SK-N-SH treated with all-trans-retinoic acid at 6 μM for 48 hours (cell line): ENCODE measurements at regions not wholly inside any gene's neighbourhood (a gene's known extent, or its start where the extent isn't known, plus 50 kb on each side); places are given as distances from the start of the nearest gene placed in this dataset.

Source experiments
- ATAC-seq: fragments of 200-7000 bp; cut with Tn5 transposase; 3 replicates; pipeline ENCODE4 v1.9.1; 2020; ENCODE audit warnings: mild to moderate bottlenecking, moderate library complexity
- ARNTL ChIP-seq: fragments of 450-650 bp; formaldehyde crosslinking; IDR thresholded peaks from 2 replicates; pipeline ENCODE4 v1.5.0; 2020; ENCODE audit warnings: low read depth, mild to moderate bottlenecking, moderate library complexity, borderline replicate concordance
- BACH2 ChIP-seq: fragments of 250-450 bp; sonication (Bioruptor Pico); IDR thresholded peaks from 2 replicates; pipeline ENCODE4 v1.9.0; 2021; ENCODE audit warnings: mild to moderate bottlenecking, borderline replicate concordance
- CREB5 ChIP-seq: fragments of 250-450 bp; sonication (Bioruptor Pico); IDR thresholded peaks from 2 replicates; pipeline ENCODE4 v1.5.1; 2020; ENCODE audit warnings: low read depth, mild to moderate bottlenecking, moderate library complexity
- CSRNP3 ChIP-seq: fragments of 250-450 bp; sonication (Bioruptor Pico); IDR thresholded peaks from 2 replicates; pipeline ENCODE4 v1.5.1; 2021; ENCODE audit warnings: mild to moderate bottlenecking, moderate library complexity
- ESRRG ChIP-seq: fragments of 250-450 bp; sonication (Bioruptor Pico); IDR thresholded peaks from 2 replicates; pipeline ENCODE4 v1.6.1; 2021; ENCODE audit warnings: mild to moderate bottlenecking
- GLIS3 ChIP-seq: fragments of 250-450 bp; sonication (Bioruptor Pico); IDR thresholded peaks from 2 replicates; pipeline ENCODE4 v1.5.0; 2020; ENCODE audit warnings: mild to moderate bottlenecking, moderate library complexity
- ISL1 ChIP-seq: fragments of 250-450 bp; sonication (Bioruptor Pico); IDR thresholded peaks from 2 replicates; pipeline ENCODE4 v2.1.2; 2022; ENCODE audit warnings: mild to moderate bottlenecking, moderate library complexity
- OSR1 ChIP-seq: fragments of 250-450 bp; sonication (Bioruptor Pico); IDR thresholded peaks from 2 replicates; pipeline ENCODE4 v1.8.0; 2022; ENCODE audit warnings: moderate library complexity, mild to moderate bottlenecking, inconsistent platforms
- PATZ1 ChIP-seq: fragments of 250-450 bp; sonication (Bioruptor Pico); IDR thresholded peaks from 2 replicates; pipeline ENCODE4 v1.8.0; 2020; ENCODE audit warnings: mild to moderate bottlenecking, moderate library complexity, borderline replicate concordance
- POU6F1 ChIP-seq: fragments of 250-450 bp; sonication (Bioruptor Pico); IDR thresholded peaks from 2 replicates; pipeline ENCODE4 v1.8.0; 2021; ENCODE audit warnings: low read depth, mild to moderate bottlenecking, moderate library complexity, borderline replicate concordance
- PPARA ChIP-seq: fragments of 250-450 bp; sonication (Bioruptor Pico); IDR thresholded peaks from 2 replicates; pipeline ENCODE4 v1.5.0; 2020; ENCODE audit warnings: mild to moderate bottlenecking, borderline replicate concordance
- RARB ChIP-seq: fragments of 250-450 bp; sonication (Bioruptor Pico); IDR thresholded peaks from 2 replicates; pipeline ENCODE4 v1.8.0; 2021; ENCODE audit warnings: mild to moderate bottlenecking, moderate library complexity
- SNAI2 ChIP-seq: fragments of 250-450 bp; sonication (Bioruptor Pico); IDR thresholded peaks from 2 replicates; pipeline ENCODE4 v1.5.0; 2020; ENCODE audit warnings: mild to moderate bottlenecking, moderate library complexity
- TCF4 ChIP-seq: fragments of 250-450 bp; sonication (Bioruptor Pico); IDR thresholded peaks from 2 replicates; pipeline ENCODE4 v1.8.0; 2021; ENCODE audit warnings: mild to moderate bottlenecking, moderate library complexity, borderline replicate concordance
- TOX ChIP-seq: fragments of 250-450 bp; sonication (Bioruptor Pico); IDR thresholded peaks from 2 replicates; pipeline ENCODE4 v1.8.0; 2021; ENCODE audit warnings: mild to moderate bottlenecking, moderate library complexity, borderline replicate concordance
- ZC3H10 ChIP-seq: fragments of 250-450 bp; sonication (Bioruptor Pico); IDR thresholded peaks from 2 replicates; pipeline ENCODE4 v1.5.1; 2021; ENCODE audit warnings: mild to moderate bottlenecking, moderate library complexity
- ZFP3 ChIP-seq: fragments of 250-450 bp; sonication (Bioruptor Pico); IDR thresholded peaks from 2 replicates; pipeline ENCODE4 v1.5.0; 2020; ENCODE audit warnings: mild to moderate bottlenecking, moderate library complexity
- ZFP30 ChIP-seq: fragments of 450-650 bp; formaldehyde crosslinking; IDR thresholded peaks from 2 replicates; pipeline ENCODE4 v1.5.0; 2022; ENCODE audit warnings: mild to moderate bottlenecking, moderate library complexity
- ZNF565 ChIP-seq: fragments of 450-650 bp; formaldehyde crosslinking; conservative IDR thresholded peaks from 2 replicates; pipeline ENCODE4 v1.5.0; 2020; ENCODE audit warnings: low read depth, mild to moderate bottlenecking, moderate library complexity
- ZNF70 ChIP-seq: fragments of 450-650 bp; formaldehyde crosslinking; IDR thresholded peaks from 2 replicates; pipeline ENCODE4 v1.5.0; 2020; ENCODE audit warnings: mild to moderate bottlenecking, moderate library complexity
- ZNF8 ChIP-seq: fragments of 450-650 bp; formaldehyde crosslinking; IDR thresholded peaks from 2 replicates; pipeline ENCODE4 v1.5.0; 2020; ENCODE audit warnings: mild to moderate bottlenecking, moderate library complexity

GRCh38 chr19:7418596-7418995 is 69.9 kb downstream of the ARHGEF18 start:
- ATAC-seq = no peak
- TF ChIP-seq TOX (no peak), CSRNP3 (CRISPR knock-in tag) (no peak), TCF4 (no peak), GLIS3 (CRISPR knock-in tag) (no peak), ZNF565 (CRISPR knock-in tag) (no peak)

- TF ChIP-seq BACH2 (CRISPR knock-in tag) (no peak), GLIS3 (CRISPR knock-in tag) (no peak), PPARA (CRISPR knock-in tag) (no peak), TCF4 (no peak), POU6F1 (CRISPR knock-in tag) (no peak), CSRNP3 (CRISPR knock-in tag) (no peak), CREB5 (CRISPR knock-in tag) (no peak), ZFP3 (no peak), ZC3H10 (CRISPR knock-in tag) (no peak), PATZ1 (CRISPR knock-in tag) (no peak), SNAI2 (no peak), TOX (no peak), ARNTL (CRISPR knock-in tag) (no peak)
- no peak for ATAC-seq
Measured at GRCh38 chr19:7419153-7419552, 69.7 kb downstream of the PEX11G start.

GRCh38 chr19:7419777-7420439 is 68.9 kb downstream of the PEX11G start:
- no peak for TF ChIP-seq ZNF70 (CRISPR knock-in tag)
- TF ChIP-seq ZFP3 = no peak
- TF ChIP-seq ZNF8 (CRISPR knock-in tag) = no peak
- TF ChIP-seq RARB = no peak
- no peak for TF ChIP-seq ISL1 (CRISPR knock-in tag)
- no peak for TF ChIP-seq ARNTL (CRISPR knock-in tag)
- TF ChIP-seq OSR1 = no peak
- no peak for TF ChIP-seq ESRRG (CRISPR knock-in tag)
- no peak for TF ChIP-seq SNAI2
- TF ChIP-seq PATZ1 (CRISPR knock-in tag) = no peak
- TF ChIP-seq ZNF565 (CRISPR knock-in tag) = no peak
- TF ChIP-seq ZFP30 (CRISPR knock-in tag) = no peak
- no peak for TF ChIP-seq TOX
- no peak for TF ChIP-seq CREB5 (CRISPR knock-in tag)
- TF ChIP-seq TCF4 = no peak
- TF ChIP-seq BACH2 (CRISPR knock-in tag) = no peak
- TF ChIP-seq, all 23 proteins: peak for 0
- no peak for ATAC-seq
